Thyroid gland (tissue), 4 donors: ENCODE measurements at regions not wholly inside any gene's neighbourhood (a gene's known extent, or its start where the extent isn't known, plus 50 kb on each side); places are given as distances from the start of the nearest gene placed in this dataset.

ENCODE experiments used
- DNase-seq, 2 donors: peaks; one replicate each; pipeline ENCODE4 v3.0.0-alpha.2; 2019
- H3K27ac ChIP-seq, 3 donors: fragments of 200-600 bp; sonication (generic); 1 replicate in 2 of 3; 2 replicates in 1 of 3; pipeline ENCODE4 v1.5.1; 2016 to 2019; ENCODE audit warnings: mild to moderate bottlenecking in 1 of 3, moderate library complexity in 1 of 3
- H3K27me3 ChIP-seq: fragments of 200-600 bp; sonication (generic); one replicate; pipeline ENCODE4 v1.5.1; 2019
- H3K36me3 ChIP-seq, 2 donors: fragments of 200-600 bp; sonication (generic); one replicate each; pipeline ENCODE4 v1.5.1; 2016 to 2019
- H3K4me1 ChIP-seq, 2 donors: fragments of 200-600 bp; sonication (generic); one replicate each; pipeline ENCODE4 v1.5.1; 2017 to 2019
- H3K4me3 ChIP-seq, 3 donors: fragments of 200-600 bp; sonication (generic); replicated peaks in 1 of 3; 1 replicate in 2 of 3; 2 replicates in 1 of 3; pipeline ENCODE4 v1.5.1; 2016; ENCODE audit warnings: mild to moderate bottlenecking in 1 of 3
- H3K9me3 ChIP-seq: fragments of 200-600 bp; sonication (generic); one replicate; pipeline ENCODE4 v1.5.1; 2017
- CTCF ChIP-seq, 6 experiments: fragments of 200-600 bp in 3 of 6; fragments of 450-650 bp in 3 of 6; sonication (generic) in 3 of 6; IDR thresholded peaks; one replicate each; pipeline ENCODE4 v1.5.1; 2016 to 2019; ENCODE audit warnings: antibody characterized with exemption in 6 of 6, mild to moderate bottlenecking in 2 of 6, inconsistent platforms in 1 of 6, moderate library complexity in 1 of 6
- POLR2A ChIP-seq, 2 donors: fragments of 450-650 bp; IDR thresholded peaks; one replicate each; pipeline ENCODE4 v1.6.1; 2017; ENCODE audit warnings: antibody characterized with exemption in 2 of 2, mild to moderate bottlenecking in 2 of 2, moderate library complexity in 1 of 2
- WGBS, 2 donors: methylation state at CpG; one replicate each; pipeline ENCODE4 v1.1.5; 2017; 5-methylcytosine and 5-hydroxymethylcytosine counted together
- intact Hi-C: fragments of 100-400 bp; cut with DNase I; formaldehyde crosslinking; loops from one replicate; pipeline ENCODE4 v1.15.1; 2023

GRCh38 chr9:1129382-1129781 lies 79.2 kb downstream of the DMRT2 start:
- TF ChIP-seq POLR2A (IDR thresholded peaks at IDR 0.05) (no peak), CTCF (IDR thresholded peaks at IDR 0.05) (no peak)
- Histone ChIP-seq H3K36me3 (no peaks in the 10 kb centered on the region), H3K4me3 (no peak overlapping the region), H3K9me3 (no peaks in the 10 kb centered on the region), H3K27ac (no peak overlapping the region), H3K4me1 (no peaks in the 10 kb centered on the region), H3K27me3 (no peaks in the 10 kb centered on the region)
- DNase-seq, result no peak
- intact Hi-C loops, result no loop called here
- WGBS, 2 donors, result 28 to 35% methylated on average over 4 of the region's 4 CpGs

- Histone ChIP-seq H3K4me1 (no peaks in the 10 kb centered on the region), H3K36me3 (no peaks in the 10 kb centered on the region), H3K27ac (no peak overlapping the region), H3K4me3 (no peak overlapping the region), H3K27me3 (no peaks in the 10 kb centered on the region), H3K9me3 (no peaks in the 10 kb centered on the region)
- 98% methylated on average over 2 of the region's 2 CpGs for WGBS, 2 donors
- TF ChIP-seq CTCF (IDR thresholded peaks at IDR 0.05), result no peak
- no peak for TF ChIP-seq POLR2A (IDR thresholded peaks at IDR 0.05)
- no peak for DNase-seq
- intact Hi-C loops, result no loop called here
Observed at GRCh38 chr9:1140057-1140456, 89.9 kb downstream of the DMRT2 start.

- intact Hi-C loops, result no loop called here
- Histone ChIP-seq H3K4me3 (no peak overlapping the region), H3K27me3 (no peaks in the 10 kb centered on the region), H3K27ac (no peak overlapping the region), H3K4me1 (no peaks in the 10 kb centered on the region), H3K9me3 (no peaks in the 10 kb centered on the region), H3K36me3 (no peaks in the 10 kb centered on the region)
- no peak for DNase-seq
- 76 to 86% methylated on average over 2 of the region's 2 CpGs for WGBS, 2 donors
- TF ChIP-seq POLR2A (IDR thresholded peaks at IDR 0.05) (no peak), CTCF (IDR thresholded peaks at IDR 0.05) (no peak)
Observed at GRCh38 chr9:1151691-1152090, 101.5 kb downstream of the DMRT2 start.

GRCh38 chr9:1152171-1152570 lies 102.0 kb downstream of the DMRT2 start:
- no peaks in the 10 kb centered on the region for H3K36me3 ChIP-seq
- H3K27me3 ChIP-seq, result no peaks in the 10 kb centered on the region
- intact Hi-C loops, result no loop called here
- H3K4me1 ChIP-seq, result no peaks in the 10 kb centered on the region
- H3K27ac ChIP-seq, result no peak overlapping the region
- TF ChIP-seq CTCF (IDR thresholded peaks at IDR 0.05) (no peak), POLR2A (IDR thresholded peaks at IDR 0.05) (no peak)
- no peak overlapping the region for H3K4me3 ChIP-seq
- WGBS, 2 donors, result 83 to 89% methylated on average over 3 of the region's 3 CpGs
- no peaks in the 10 kb centered on the region for H3K9me3 ChIP-seq
- DNase-seq, result no peak

- TF ChIP-seq CTCF (IDR thresholded peaks at IDR 0.05) (no peak), POLR2A (IDR thresholded peaks at IDR 0.05) (no peak)
- no peak for DNase-seq
- H3K9me3 ChIP-seq, result no peaks in the 10 kb centered on the region
- H3K4me3 ChIP-seq, result no peak overlapping the region
- no peaks in the 10 kb centered on the region for H3K4me1 ChIP-seq
- H3K27ac ChIP-seq, result no peak overlapping the region
- no peaks in the 10 kb centered on the region for H3K36me3 ChIP-seq
- 63 to 72% methylated on average over 1 of the region's 1 CpG for WGBS, 2 donors
- H3K27me3 ChIP-seq, result no peaks in the 10 kb centered on the region
- intact Hi-C loops, result no loop called here
Observed at GRCh38 chr9:1154739-1155138, 104.6 kb downstream of the DMRT2 start.
